CD1c-positive myeloid dendritic cell (primary cell): ENCODE measurements at regions not wholly inside any gene's neighbourhood (a gene's known extent, or its start where the extent isn't known, plus 50 kb on each side); places are given as distances from the start of the nearest gene placed in this dataset.

ENCODE experiments used
- DNase-seq: peaks from one replicate; pipeline ENCODE4 v3.0.0-alpha.2; 2016; ENCODE audit errors: extremely low spot score

DNA sequence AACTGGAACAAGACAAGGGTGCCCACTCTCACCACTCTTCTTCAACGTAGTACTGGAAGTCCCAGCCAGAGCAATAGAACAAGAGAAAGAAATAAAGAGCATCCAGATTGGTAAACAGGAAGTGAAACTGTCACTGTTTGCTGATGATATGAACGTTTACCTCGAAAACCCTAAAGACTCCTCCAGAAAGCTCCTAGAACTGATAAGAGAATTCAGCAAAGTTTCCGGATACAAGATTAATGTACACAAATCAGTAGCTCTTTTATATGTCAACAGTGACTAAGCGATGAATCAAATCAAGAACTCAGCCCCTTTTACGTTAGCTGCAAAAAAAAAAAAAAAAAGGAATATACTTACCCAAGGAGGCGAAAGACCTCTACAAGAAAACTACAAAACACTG lies 306.6 kb downstream of the PLK2 start:
- no peak for DNase-seq

DNA sequence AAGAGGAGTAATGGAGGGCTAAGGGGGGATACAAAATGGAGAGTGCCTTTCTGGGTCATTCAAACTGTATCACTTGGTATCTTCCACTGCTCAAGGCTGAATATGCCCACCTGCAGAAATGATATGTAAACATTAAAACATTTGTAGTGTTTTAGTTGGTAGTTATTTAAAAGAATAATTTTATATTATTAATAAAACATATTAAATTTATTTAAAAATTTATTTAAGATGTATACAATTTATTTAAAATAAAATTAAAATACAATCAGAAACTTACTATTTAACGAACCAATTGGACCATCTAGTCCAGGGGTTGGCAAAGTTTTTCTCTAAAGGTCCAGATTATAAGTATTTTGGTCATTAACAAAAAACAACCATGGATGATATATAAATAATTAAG lies 308.5 kb downstream of the PLK2 start:
- no peak for DNase-seq

DNA sequence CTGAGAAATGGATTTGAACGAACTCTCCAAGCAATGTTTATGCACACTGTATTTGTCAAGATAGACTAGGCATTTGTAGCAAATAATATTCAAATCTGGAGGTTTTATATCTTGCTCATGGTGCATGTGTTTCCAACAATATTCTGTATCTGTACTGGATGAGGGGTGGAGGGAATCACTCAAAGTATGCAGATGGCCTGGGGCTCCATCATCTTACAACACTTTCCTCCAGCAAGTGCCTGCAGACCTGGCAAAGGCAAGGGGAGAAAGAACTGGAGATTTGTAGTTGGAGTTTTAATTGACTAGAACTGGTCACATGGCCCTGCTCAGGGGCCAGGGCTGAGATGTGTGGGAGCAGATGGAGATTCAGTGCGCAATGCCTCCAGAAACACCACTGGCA lies 309.0 kb downstream of the PLK2 start:
- DNase-seq = no peak

DNA sequence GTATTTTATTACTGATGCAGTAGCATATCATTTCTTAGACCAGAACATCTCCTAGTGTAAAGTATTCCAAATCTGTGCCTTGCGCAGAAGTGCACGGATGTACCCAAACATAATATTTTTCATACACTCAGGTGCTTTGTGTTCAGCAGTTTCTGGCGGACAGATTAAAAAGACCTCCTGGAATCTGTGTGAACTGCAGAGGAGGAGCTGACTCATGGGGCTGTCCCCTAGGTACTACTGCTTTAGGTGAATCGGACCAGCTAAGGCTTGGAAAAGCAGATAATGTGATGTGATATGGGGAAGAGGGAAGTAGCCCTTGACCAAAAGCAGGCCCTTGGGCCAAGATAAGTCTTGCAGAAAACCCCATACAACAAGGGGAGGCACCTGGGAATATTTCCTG lies 310.1 kb downstream of the PLK2 start:
- no peak for DNase-seq

DNA sequence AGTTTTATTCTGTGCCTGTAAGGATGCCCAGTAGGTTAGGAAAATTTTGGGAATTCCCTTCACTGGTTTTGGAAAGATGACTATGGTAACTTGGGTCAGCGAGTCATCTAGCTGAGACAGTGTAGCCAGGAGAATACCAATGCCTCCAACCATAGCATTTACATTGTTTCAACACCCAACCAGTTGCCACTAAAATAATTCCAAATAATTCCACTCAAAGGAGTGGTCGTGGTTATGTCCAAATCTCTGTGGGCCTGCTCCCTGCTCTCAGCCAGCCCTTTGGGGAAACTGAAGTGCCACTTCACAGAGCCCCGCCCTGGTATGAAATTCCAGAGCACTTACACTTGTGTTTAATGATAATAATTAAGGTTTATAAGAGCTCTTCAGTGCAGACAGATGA lies 310.5 kb downstream of the PLK2 start:
- no peak for DNase-seq

DNA sequence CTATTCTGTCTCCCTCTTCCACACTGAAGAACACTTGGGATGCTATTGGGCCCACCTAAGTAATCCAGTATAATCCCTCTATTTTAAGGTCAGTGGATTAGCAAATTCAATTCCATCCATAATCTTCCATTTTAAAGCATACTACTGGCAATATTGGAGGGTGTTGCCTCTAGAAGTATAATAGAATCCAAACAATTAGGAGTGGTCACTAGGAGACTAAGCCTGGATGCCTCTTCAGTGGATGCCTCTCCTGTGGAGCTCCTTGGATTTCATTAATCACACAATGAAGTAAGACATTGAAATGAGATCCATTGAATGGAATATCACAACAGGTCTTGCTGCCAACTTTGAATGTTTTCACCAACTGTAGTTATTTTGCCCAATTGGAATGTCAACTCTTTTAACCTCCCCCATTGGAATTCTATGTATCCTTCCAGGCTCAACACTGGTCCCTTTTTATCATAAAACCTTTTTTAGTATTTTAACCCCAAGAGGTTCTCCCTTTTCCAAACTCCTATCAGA lies 311.6 kb downstream of the PLK2 start:
- no peak for DNase-seq

DNA sequence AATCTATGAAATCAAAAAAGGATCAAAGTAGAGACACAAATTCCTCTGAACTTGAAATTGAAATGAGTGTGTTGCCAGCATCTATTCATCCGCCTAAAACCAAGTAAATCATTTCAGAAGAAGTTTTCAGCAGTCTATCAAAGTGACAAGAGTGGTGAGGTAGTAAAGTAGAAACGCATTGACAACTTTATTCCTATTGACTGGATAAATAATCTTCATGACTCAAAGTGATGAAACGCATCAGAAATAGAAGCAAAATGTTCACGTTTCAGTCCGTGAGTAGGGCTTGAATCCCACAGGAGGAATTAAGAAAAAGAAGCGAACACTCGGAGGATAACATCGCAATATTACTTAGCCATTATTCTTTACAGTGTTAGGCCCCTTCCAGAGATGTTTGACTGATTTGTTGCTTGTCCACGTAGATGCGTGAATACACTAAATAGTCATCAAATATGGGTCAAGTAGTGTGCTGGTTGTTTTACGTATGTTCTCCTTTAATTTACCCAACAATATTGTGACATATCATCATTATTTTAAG lies 314.4 kb downstream of the PLK2 start:
- DNase-seq = no peak

DNA sequence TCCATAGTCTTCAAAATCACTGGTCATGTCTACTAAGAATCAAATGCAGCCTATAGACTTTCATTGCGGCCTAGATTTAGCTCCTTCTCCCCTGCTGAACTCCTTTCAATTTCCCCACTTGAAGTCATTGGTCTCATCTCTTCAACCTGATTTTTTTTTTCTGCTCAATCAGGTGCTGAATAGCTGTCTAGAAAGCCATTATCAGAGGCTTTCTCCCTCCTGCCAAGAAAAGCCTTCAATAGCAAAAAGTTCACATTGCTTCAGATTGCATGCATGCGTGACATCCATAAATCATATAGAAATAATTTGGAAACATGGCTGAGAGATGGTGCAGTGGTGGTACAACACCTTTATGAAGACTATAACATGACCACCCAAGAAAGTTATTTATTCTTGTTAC lies 316.2 kb downstream of the PLK2 start:
- DNase-seq = no peak

DNA sequence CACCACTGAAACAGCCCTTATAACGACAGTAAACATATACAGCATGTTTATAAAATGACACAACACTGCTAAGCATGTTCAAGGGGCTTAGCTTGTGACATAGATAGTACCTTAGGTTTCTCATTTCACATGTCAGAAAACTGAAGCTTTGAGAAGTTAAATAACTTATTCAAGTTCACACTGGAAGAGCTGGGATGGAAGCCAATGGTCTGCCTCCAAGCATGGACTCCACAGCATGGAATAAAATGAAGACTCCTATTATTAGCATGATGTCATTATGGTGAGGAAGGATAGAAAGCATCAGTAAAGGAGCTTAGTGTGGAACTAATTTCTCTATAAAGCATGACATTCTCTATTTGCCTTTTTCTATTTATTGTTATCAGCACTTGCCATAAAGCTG lies 316.7 kb downstream of the PLK2 start:
- no peak for DNase-seq

DNA sequence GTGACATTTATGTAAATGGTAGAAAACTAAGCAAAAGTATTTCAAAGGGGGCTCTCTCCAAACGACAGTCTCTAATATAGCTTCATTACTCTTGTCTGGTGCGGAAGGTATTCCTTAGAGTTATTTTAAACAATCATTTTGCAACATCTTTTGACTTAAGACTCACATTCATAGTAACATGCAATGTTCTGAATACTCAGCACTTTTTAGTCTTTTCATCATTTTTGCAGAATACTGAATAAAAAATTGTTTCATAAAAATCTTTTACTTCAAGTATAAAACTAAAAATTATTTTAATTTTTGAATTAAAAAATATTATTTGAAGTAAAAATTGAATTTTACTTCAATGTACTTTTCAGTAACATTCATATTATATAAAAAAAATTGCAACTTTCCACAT lies 321.1 kb downstream of the PLK2 start:
- no peak for DNase-seq

DNA sequence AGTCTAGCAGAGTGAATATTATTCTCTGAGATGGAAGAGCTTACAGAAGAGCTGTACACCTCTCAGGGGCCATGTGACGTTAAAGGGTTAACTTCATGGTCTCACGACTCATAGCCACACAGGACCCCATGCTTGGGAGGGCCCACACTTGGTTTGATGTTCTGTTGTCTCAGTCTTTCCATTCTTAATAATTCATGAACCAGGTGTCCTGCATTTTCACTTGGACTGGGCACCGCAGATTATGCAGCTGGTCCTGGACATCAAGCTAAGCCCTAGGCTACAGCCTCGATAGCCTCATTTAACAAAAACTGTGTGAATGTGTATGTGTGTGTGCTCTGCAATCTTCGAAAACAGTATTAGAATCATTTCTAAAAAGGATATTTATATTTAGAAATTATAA lies 323.5 kb downstream of the PLK2 start:
- no peak for DNase-seq

DNA sequence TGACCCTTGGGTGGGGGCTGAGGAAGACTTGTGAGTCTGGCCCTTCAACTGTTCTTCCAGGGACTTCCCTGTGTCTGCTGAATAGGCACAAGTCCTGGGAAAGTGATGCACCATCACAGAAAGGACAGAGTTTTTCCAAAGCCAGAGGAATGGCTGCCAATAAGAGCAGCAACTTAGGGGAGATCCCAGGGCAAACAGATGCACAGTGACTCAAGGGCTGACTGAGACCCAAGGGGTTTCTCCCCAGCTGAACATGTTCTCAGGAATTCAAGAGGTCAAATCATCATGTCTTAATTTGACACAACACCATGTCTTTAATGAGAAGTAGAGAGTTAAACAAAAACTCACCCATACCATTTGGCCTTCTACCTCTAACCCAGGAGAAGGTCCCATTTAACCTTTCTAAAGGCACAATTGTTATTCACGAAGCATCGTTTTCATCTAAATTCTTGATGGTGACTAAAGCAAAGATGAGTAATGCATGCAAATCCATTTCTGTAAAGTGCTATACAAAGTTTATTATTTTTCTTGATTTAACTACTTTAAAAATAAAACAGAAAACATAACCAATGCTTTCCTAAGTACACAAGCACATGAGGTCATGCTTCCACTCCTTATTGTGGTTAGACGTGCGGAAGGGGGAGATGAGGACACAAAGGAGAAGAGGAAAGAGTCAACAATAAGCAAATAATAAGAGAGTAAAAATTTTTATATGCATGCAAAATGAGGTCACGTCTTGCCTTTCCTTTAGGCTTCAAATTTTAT lies 324.1 kb downstream of the PLK2 start:
- no peak for DNase-seq

DNA sequence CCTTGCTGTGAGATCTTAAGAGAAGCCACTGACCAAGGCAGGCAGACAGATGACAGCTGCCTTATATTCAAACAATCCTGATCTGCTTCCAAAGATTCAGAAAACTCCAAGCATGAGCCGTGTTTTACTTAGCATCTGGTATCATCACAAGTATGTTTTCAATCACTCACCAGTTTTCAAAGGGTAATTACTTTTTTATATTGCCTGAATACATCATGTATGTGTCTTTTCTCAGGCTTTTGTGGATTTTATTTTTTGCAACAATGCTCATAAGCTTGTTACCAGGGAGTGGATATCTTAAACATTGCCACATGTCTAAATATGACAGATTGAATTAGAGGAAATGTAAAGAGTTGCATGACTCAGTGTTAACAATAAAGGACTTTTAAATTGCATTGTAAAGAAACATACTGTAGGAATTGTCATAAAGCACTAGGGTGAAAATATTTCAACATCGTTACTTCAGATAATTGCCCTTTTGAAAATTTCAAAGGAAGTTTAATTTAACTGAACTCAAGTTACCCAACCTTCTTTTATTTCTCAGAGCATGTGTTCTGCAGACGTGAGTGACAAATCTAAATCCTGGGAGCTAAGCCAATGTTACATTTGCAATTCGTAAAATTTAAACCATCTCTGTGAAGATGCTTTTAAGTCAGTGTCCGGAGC lies 326.1 kb downstream of the PLK2 start:
- DNase-seq = no peak

DNA sequence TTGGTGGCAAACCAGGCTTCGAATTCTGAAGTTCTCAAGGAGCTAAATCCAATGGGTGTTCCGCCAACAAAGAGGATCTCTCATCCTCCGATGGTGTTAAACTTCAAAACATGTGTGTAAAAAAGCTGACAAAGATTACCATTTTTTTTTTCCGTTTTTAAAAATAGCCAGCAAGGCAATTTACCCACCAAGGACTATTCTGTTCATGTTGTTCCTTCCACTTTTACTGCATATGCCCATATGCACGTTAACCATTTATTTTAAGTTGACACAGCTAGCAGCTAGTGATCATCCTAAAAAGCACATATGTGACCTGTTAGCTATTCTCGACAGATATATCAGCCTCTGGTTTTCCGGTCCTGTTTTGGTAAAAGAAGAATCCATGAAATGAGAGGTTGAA lies 326.7 kb downstream of the PLK2 start:
- no peak for DNase-seq

DNA sequence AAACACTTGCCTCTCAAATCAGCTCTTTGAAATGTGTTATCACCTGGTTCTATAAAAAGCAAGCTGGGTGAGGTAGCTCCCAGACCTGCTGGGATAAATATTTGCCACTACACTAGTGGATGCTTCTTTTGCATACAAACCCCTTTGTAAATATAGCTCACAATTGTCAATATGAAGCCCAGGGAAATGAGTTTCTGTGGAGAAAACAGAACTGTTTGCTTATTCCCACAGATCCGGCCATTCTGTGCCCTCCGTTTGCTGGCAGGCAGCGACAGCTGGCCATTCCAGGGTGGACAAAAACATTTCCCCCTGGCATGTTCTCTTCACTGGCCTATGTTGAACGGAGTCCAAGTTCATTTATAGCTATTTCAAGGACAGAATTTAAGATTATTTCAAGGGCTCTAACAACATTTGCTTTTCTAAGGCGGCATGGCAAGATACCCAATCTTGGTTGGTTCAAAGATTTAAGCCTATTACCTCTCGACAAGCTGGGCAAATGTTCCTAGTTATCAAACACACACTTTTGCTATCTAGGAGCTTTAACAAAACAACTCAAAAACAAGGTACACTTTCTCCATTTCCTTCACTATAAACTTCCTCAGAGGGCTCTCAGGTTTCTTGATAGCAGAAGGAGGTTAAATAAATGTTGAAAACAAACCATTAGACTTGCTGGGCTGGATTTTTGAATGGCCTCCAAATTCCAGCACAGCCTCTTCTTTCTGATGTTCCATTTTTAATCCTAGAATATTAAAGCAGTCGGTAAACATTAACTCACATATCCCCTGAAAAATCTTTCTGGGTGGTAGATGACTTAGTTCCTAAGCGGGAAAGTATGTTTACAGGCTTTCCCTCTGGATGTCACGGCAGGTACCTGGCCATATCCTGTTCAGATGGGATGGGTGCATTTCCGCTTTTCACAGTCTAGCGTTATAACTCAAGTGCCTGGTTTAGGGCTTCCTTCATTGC lies 332.3 kb downstream of the PLK2 start:
- DNase-seq = no peak

DNA sequence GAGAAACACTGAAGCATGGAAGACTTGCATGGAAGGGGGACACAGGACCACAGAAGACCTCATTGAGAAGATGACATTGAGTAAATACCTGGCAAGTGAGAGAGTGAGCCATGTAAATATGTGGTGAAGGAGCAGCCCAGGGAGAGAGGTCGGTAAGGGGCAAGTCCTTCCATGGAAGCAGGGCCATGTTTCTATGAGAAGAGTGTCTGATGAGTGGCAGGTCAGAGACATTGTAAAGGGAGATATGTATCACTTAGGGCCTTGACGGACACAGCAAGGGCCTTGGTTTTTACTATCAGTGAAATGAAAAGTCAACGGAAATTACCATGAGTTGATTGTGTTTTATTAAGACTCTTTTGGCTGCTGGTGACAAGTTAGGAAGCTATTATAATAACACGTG lies 336.4 kb downstream of the PLK2 start:
- no peak for DNase-seq

DNA sequence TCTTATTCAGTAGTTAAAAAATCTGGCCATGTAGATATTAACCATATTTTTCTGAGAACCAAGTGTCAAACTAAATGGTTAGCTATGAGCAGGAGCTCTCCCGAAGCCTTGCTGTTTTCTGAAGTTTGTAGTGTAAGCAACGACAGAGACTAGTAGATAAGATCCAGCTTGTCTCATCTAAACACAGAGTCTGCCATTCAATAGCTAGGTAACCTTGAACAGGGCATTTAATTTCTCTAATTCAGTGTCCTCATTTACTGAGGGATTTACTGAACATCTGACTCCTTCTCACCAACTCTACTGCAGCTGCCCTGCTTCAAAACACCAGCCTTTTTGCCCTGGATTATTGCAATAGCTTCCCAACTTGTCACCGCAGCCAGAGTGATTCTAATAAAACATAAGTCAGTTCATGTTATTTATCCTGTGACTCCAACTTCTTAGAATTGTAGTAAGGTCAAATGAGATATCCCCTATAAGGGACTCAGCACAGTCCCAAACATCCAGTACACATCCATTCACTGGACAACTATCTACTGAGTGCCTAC lies 337.0 kb downstream of the PLK2 start:
- DNase-seq = no peak

DNA sequence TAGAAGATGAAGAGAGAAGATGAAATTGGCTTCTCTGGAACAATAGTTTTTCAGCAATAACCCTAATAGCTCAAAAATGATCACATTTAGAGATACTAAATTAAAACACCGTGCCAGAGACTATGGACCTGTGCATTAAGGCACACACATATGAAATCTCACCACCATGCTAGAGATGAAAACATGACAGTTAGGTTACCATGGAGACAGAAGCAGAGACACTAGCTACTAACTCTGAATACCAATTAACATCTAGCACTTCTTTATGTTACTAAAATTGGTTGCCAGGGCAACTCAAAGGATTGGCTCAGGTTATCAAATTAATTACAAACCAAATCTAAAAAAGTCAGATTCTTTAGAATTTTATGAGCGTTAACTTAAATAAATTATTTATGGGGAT lies 337.7 kb downstream of the PLK2 start:
- no peak for DNase-seq

DNA sequence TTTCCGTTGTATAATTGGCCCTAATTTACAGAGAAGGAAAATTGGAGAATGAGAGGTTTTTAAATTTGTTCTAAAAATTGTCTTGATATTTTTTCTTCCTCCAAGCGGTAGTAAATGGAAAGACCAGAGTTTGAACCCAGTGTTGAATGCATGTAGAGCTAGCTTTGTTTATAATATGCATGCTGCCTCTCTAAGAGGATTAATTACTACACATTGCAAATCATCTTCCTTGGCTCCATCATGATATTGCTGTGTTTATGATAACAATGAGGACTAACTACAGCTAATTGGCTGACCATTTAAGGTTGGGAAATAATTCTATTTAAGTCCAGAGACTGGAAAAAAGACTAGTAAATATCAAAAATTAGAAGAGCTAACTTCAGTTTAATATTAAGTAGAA lies 338.5 kb downstream of the PLK2 start:
- DNase-seq = no peak

DNA sequence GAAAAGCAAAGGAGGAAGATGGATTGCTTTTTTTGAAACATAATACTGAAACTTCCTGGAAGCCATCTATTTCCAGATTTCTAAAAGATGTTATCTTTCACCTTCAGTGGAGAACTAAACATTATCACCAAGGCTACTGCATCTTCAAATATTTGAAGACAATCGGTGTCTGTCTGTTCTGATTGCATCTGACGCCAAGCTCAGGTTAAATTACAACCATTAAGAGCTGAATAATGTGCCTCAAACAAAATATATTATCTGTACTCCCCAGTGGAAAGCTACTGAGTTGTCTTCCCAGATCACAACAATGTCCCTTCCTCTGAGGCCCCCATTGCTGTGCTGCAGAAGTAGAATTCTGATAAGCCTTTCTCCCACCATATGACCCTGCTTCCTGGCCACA lies 342.3 kb downstream of the PLK2 start:
- DNase-seq = no peak

DNA sequence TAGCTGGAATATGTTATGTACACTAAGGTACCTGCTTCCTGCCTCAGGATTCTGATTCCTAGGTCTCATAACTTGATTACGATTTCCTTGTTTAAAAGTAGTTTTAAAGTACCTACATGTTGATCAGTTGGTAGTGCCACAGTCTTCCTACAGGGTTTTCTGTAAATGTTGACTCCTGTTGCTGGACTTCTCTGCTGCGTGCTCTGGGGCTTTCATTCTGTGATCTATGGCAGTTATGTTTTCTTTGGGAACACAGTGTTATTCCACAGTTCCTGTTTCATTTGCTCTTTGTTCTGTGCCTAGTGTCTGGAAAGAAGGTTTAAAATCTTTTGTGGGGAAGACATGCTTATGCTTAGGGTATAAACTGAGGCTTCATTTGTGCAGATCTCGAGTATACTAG lies 343.5 kb downstream of the PLK2 start:
- DNase-seq = no peak

DNA sequence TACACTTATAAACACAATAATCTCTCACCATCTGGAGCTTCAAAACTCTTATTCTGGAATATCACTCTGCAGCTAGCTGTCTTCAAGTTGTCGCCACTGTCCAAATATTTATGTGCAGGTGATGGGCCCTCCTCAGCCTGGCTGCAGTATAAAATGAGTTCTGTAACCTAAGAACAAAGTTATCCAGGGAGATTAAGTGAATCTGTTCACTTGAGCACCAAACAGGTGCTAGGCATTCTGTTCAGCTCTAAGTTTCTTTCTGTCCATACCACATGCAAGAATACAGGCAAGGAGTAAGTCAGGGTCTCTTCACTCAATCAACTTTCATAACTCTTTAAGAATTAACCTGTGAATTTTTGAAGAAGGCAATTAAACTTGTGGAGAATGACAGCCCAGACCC lies 344.1 kb downstream of the PLK2 start:
- no peak for DNase-seq
